HG02759 (cell line): ENCODE measurements at regions not wholly inside any gene's neighbourhood (a gene's known extent, or its start where the extent isn't known, plus 50 kb on each side); places are given as distances from the start of the nearest gene placed in this dataset.
"Not testable (repeated sequence)": the region's sequence is repeated elsewhere in the genome, so short reads cannot be mapped to it uniquely, and the experiment has no call there.

Experiments
- ATAC-seq: cut with Tn5 transposase; IDR thresholded peaks from one replicate; pipeline ENCODE4 v1.9.1; 2021; ENCODE audit warnings: mild to moderate bottlenecking, moderate library complexity; ENCODE audit not compliant: unreplicated experiment

DNA sequence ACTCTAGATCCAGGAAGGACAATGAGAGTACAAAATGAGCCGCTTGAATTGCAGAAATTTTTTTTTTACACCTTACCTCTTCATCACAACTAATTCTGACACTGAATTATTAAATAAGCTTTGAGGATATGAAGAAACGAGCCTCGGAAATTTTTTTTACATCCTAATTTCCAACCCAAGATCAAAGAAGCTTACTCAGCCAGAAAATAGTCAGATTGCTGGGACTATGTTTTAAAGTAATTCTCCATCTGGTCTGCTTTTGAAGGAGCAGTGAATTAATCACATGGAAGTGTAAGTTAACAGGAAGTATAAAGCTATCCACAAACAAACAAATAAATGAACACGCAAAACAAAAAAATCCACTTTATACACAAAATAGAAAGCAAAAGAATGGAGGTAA is 437.0 kb upstream of the KCNMB2 start:
- no peak for ATAC-seq

DNA sequence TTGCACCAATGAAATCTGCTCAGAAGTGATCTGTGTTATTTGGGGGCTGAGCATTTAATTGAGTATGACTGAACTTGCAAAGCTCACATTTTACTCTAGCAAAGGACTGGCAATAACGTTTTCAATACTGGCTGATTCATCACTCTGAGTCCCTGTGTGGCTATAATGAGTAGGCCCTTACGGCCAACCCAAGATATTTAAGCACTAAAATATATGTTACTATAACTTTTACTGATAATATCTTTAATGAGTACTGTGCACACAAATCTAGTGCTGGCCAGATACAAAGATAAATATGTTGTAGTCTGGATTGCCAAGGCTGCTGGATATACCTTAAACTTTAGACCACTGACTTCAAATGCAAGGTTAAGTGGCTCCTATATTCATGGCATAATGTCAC is 436.4 kb upstream of the KCNMB2 start:
- no peak for ATAC-seq

DNA sequence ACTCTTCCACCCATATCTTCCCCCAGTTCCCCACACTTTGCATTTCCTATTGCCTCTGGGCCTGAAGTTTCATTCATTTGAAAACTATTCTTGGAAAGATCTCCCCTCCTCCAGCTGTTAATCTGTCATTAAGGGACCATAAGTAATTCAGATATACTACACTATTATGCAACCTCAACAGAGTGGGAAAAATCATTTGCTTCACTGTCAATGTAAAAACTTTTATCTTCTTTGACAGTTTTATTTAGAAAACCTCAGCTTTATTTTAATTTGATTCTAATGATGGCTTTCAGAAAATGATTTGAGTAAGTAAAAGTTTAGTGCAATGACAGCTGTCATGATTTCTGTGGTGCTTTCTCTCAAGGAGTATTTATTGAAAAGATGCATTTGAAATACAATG is 435.3 kb upstream of the KCNMB2 start:
- no peak for ATAC-seq

DNA sequence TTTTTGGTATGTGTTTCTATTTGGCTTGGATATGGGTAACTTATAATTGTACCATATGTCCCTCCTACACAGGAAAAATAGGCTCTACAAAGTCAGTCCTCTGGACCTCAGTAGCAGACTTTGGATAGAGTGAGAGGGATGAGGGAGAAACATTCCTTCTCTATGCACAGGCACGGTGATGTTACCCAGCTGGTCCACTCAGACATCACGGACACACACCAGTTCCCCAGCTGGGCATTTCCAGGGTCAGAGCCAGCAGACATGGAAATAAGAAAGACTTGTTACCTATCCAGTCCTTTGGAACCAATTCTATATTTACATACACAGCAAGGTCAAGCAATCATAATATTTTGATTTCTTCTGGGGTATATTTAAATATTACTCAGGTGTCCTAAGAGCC is 433.1 kb upstream of the KCNMB2 start:
- no peak for ATAC-seq

DNA sequence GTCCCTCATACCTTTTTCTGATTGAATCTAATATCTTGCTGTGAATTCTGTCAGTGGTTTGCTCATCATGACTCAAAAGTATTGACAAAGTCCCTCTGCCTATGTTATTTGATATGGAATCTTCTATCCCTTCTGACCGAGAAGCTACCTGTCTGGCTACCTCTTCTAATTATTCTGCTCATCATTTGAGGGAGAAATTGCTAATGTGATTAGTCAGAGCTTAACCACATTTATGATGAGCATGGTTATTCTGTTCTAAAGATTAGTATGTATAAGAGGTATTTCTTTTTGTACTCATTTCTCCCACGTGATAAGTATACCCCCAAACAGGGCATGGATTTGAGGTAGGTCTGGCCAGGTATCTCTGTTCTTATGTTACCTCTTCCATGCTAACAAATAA is 428.4 kb upstream of the KCNMB2 start:
- no peak for ATAC-seq

DNA sequence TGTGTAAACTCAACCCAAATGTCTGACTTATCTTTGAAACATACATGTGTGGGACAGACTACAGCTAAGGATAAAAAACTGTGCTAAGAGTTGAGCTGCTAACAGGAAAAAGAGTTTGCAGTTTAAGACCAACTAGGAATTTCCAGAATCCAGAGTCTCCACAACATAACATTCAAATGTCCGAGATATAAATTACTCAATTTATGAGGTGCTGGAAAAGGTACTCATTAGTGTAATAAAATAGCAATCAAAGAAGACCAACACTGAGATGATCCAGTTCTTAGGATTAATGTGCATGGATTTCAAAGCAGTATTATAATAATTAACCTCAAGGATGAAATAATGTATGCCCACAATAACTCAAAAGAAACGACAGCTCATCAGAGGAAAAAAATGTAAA is 426.5 kb upstream of the KCNMB2 start:
- ATAC-seq = no peak

DNA sequence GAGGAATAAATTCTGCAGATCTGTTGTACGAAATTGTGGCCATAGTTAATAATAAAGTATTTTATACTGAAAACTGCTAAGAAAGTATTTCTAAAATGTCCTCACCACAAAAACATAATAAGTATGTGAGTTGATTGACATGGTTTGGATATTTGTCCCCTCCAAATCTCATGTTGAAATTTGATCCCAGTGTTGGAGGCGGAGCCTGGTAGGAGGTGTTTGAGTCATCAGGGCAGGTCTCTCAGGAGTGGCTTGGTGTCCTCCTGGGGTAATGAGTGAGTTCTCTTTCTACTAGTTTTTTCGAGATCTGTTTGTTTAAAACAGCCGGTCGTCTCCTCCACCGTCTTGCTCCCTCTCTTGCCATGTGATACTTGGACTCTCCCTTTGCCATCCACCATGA is 424.1 kb upstream of the KCNMB2 start:
- ATAC-seq = no peak

DNA sequence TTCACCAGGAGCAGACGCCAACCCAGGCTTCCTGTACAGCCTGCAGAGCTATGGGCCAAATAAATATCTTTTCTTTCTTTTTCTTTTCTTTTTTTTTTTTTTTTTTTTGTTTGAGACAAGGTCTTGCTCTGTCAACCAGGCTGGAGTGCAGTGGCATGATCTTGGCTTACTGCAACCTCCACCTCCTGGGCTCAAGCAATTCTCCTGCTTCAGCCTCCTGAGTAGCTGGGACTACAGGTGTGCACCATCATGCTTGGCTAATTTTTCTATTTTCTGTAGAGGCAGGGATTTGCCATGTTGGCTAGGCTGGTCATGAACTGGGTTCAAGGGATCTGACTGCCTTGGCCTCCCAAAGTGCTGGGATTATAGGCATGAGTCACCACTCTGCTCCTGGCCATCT is 423.7 kb upstream of the KCNMB2 start:
- not testable (repeated sequence) for ATAC-seq

DNA sequence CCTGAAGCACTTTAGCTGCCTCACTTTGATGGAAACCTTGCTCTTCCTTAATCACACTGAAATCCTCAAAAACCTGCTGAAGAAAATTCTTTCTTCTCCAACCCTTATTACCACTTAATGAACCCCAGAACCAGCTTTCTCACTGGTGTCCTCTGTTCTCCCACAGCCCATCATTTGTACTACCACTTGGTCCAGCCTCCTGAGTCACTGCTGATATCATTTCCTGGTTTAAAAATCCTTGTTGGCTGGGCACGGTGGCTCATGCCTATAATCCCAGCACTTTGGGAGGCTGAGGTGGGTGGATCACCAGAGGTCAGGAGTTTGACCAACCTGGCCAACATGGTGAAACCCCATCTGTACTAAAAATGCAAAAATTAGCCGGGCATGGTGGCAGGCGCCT is 418.6 kb upstream of the KCNMB2 start:
- ATAC-seq = no peak

DNA sequence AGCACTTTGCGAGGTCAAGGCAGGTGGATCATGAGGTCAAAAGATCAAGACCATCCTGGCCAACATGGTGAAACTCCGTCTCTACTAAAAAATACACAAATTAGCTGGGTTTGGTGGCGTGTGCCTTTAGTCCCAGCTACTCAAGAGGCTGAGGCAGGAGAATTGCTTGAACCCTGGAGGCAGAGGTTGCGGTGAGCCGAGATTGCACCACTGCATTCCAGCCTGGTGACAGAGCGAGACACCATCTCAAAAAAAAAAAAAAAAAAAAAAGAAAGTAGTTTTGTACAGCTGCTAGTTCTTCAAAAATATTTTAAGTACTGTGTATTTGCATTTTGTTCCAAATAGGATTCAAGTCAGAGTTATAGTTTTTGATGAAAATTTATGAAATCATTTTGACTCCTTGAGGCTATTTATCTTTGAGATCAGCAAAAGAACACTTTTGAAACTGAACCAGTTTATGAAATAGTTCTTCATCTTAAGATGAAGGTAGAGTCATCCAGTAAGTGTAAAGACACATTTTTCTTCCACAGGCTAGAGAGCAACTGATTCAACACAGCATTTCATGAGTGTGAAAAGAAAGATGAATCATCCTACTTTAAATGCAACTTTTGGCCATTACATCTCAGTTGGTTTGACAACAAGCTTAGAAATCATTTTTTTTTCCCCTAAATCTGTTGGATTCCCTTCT is 416.5 kb upstream of the KCNMB2 start:
- ATAC-seq = not testable (repeated sequence)

DNA sequence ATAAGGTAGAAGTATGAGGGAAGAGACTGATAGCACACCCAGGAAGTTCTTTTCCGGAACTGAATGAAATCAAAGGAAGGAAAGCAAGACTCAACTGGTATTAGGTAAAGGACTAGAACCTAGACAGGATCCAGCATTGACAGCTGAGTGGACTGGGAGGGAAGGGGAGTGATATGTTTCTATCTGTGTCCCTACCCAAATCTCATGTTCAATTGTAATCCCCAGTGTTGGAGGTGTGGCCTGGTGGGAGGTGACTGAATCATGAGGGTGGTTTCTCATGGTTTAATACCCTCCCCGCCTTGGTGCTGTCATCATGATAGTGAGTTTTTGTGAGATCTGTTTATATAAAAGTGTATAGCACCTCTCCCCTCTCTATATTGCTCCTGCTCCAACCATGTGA is 415.9 kb upstream of the KCNMB2 start:
- no peak for ATAC-seq

DNA sequence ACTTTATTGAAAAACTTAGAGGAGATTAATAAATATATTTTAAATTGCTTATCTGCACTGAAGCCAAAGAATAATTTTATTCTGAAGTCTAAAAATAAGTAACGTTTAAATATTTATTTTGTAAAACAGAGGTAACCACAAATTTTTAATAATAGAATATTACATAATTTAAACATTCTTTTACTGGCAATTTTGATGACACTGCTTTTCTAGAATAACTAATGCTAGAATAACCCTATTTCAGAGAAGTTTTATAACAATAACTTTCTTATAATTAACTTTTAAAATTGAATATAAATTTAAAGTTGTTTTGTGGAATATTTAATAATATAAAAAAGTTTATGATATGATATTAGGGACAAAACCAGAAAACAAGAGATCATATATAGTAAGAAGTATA is 409.6 kb upstream of the KCNMB2 start:
- ATAC-seq = no peak

DNA sequence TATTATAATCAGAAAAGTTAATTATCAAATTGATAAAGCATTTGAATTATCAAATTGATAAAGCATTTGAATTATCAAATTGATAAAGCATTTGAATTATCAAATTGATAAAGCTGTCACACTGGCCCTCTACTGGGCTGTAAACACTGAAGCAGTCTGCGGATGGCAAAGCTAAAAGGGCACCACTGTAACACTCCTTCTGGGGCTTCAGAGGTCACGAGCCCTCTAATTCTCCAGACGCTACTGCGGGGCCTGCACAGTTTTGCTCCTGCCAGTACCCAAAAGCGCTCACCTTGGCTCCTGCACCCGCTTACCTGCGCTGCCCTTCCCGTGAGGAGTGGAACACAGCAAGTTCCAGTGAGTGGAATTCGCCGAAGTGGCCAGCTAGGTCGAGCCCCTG is 409.0 kb upstream of the KCNMB2 start:
- no peak for ATAC-seq

DNA sequence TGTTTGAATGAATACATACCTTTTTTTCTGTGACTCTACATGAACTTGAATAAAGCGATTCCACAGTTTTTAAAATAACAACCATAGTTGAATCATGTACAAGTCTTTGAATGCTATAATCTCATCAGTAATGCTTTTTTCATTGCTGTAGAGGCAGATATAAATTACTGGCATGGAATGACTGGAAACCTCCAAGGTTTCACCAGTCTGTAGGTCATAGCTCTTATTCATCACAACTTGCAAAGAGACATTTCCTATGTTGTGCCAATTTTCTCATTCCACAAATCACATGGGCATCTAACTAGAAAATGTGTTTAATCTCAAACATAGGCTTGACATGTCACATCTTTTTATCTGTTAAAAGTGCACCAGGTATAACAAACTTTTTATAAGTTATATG is 407.1 kb upstream of the KCNMB2 start:
- no peak for ATAC-seq

DNA sequence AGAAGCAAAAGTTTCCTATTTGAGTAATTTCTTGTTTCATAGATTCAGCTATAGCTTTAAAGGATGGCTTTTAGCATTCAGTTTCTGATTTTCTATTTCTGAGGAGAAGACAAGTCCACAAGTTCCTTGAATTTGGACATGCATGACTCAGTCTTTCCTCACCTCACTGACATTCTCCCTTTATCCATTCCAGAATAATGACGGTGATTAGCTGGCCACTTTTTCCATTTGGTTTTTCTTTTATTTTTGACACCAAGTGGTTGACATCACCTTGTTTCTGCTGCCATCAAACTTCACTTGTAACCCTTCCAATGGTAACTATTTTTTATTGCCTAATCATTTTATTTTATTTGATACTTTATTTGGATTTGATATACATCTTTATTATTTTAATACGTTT is 404.4 kb upstream of the KCNMB2 start:
- ATAC-seq = no peak

DNA sequence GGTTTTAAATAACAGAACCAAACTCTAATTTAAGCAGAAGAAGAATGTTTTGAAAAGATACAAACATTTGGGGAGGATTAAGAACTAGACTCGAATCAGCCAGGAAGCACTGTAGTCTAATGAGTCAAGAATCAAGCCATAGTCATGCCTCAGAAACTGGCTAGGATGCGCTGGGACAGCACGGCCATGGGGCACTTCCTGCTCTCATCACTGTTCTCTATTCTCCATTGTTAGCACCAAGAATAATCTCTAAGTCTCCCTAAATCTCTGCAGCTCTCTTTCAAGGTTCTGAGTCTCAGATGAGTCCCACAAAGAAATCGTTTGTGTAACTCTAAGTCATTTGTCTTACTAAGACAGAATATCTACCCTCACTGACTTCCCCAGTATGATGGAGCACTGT is 399.0 kb upstream of the KCNMB2 start:
- no peak for ATAC-seq

DNA sequence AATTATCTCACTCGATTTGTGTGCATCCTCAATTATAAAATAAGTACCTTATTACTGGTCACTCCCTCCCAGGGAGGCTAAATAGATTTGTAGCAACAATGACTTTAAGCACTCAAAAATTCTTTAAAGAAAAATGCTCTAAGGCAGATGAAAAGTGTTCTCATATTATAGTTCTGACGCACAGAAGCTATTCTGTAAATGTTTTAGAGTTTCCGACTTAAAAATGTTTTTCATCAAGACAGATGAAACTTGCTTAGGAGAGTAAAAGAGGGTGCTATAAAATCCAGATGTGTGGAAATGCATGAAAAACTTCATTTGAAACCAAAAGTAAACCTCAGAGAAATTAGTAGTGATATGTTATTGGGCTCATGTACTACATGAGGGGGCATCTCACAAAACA is 398.4 kb upstream of the KCNMB2 start:
- ATAC-seq = no peak

DNA sequence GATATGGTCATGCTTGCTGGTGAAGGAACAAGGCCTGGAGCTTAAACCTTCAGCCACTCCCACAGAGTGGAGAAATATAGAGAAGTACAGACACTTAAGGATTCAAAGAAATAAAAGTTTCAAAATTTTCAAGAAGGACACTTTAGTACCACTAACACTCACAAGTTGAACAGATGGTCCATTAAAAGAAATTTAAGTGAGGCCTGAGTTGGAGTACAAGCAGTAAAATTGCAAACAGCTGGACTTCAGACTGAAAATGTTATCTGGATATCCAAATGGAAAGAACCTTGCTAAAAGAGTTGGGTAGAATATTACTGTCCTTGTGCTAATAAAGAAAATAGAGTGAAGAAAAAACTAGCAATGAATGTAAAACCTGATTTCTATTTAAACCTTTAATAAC is 397.1 kb upstream of the KCNMB2 start:
- ATAC-seq = no peak

DNA sequence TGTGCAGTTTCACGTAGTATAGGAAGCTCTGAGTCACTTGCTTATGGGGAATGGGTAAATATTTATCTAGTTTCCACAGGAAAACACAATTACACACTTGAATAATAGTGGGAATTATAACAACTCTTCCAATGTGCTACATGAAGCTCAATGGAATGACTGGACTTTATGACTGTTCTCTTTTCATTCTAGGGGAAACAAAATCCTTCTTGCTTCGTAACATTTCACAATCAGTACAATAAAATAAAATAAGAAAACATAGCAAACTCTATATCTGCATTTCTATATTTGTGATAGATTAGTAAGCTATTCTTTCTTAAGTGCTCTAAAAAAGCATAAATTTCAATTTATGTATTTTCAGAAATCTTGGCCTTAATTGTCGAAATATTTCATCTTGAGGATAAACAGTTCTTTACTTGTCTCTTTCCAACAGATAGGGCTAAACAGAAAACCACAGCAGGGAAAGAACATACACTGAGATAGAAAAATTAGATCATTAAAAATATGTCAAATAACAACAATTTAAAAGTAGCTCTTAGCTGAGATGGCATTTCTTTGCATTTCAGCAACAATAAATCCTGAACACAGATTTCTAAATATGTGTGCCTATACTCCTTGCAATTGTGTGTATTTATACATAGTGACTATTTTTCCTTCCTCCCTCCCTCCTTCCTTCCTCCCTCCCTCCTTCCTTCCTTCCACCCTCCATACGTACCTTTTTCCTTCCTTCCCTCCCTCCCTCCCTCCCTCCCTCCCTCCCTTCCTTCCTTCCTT is 395.5 kb upstream of the KCNMB2 start:
- no peak for ATAC-seq

DNA sequence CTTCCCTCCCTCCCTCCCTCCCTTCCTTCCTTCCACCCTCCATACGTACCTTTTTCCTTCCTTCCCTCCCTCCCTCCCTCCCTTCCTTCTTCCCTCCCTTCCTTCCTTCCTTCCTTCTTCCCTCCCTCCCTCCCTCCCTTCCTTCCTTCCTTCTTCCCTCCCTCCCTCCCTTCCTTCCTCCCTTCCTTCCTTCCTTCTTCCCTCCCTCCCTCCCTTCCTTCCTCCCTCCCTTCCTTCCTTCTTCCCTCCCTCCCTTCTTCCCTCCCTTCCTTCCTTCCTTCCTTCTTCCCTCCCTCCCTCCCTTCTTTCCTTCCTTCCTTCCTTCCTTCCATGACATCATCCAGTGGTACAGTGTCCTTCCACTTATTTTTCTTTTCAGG is 394.9 kb upstream of the KCNMB2 start:
- ATAC-seq = not testable (repeated sequence)

DNA sequence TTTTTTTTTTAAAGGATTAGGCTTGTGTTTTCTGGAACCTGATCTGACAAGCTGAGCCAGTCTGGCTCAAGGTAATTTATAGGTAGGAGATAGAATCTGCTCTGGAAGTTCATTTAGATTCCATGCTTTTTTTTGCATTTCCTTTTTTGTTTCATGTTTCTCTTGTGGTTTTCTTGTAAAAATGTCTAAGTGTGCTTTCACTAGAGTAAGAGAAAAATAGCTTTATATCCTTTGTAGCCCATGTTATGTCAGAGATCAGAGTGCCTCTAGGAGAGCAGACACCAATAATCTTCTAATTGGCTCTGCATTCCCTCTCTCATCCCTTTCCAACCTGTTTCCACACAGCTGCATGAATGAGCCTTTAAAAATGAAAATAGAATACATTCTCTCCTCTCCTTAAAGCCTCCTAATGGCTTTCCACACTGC is 389.8 kb upstream of the KCNMB2 start:
- ATAC-seq = no peak

DNA sequence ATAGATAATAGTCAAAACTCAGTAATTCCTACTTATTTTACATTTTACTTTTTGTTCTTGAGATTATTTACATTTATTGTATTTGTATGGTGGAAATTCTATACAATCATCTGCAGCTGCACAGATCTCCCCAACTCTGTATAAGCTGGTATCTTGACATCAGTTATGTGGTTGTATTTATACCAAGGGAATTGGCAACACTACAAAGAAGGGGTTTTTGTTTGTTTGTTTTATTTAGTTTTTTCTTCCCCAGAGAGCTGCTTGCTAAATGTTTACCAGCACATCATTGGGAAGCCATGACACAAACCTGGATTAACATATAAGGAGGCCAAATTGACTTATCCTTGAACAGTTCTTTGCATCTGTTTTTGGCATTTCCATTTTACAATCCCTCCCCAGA is 389.2 kb upstream of the KCNMB2 start:
- ATAC-seq = no peak
